ENCODE measurements at regions not wholly inside any gene's neighbourhood (a gene's known extent, or its start where the extent isn't known, plus 50 kb on each side); places are given as distances from the start of the nearest gene placed in this dataset.

GRCh38 chr3:110814170-110815007 lies 257.2 kb upstream of the NECTIN3 start:
- peak; percentile 70 for DNase-seq (ENCODE audit: low read depth)
- TF ChIP-seq CTCF (IDR thresholded peaks at IDR 0.05; ENCODE audit: control insufficient read depth, insufficient read depth, low read depth, low read length, missing control alignments) = no peak
- H3K4me3 ChIP-seq (ENCODE audit: control insufficient read depth, low read depth, low read length) = no peak overlapping the region

- peak; percentile 31 for DNase-seq (ENCODE audit: low read depth)
- no peak for TF ChIP-seq CTCF (IDR thresholded peaks at IDR 0.05; ENCODE audit: control insufficient read depth, insufficient read depth, low read depth, low read length, missing control alignments)
- H3K4me3 ChIP-seq (ENCODE audit: control insufficient read depth, low read depth, low read length) = no peak overlapping the region
Observed at GRCh38 chr3:110815008-110815583, 256.5 kb upstream of the NECTIN3 start.

GRCh38 chr3:110816008-110816407 lies 255.6 kb upstream of the NECTIN3 start:
- H3K4me3 ChIP-seq (ENCODE audit: control insufficient read depth, low read depth, low read length) = no peak overlapping the region
- TF ChIP-seq CTCF (IDR thresholded peaks at IDR 0.05; ENCODE audit: control insufficient read depth, insufficient read depth, low read depth, low read length, missing control alignments) = no peak
- DNase-seq (ENCODE audit: low read depth) = no peak

- H3K4me3 ChIP-seq (ENCODE audit: control insufficient read depth, low read depth, low read length) = no peak overlapping the region
- no peak for DNase-seq (ENCODE audit: low read depth)
- no peak for TF ChIP-seq CTCF (IDR thresholded peaks at IDR 0.05; ENCODE audit: control insufficient read depth, insufficient read depth, low read depth, low read length, missing control alignments)
Observed at GRCh38 chr3:110821586-110821985, 250.0 kb upstream of the NECTIN3 start.

GRCh38 chr3:110822971-110823370 lies 248.6 kb upstream of the NECTIN3 start:
- no peak overlapping the region for H3K4me3 ChIP-seq (ENCODE audit: control insufficient read depth, low read depth, low read length)
- TF ChIP-seq CTCF (IDR thresholded peaks at IDR 0.05; ENCODE audit: control insufficient read depth, insufficient read depth, low read depth, low read length, missing control alignments) = no peak
- no peak for DNase-seq (ENCODE audit: low read depth)

- H3K4me3 ChIP-seq (ENCODE audit: control insufficient read depth, low read depth, low read length) = no peak overlapping the region
- TF ChIP-seq CTCF (IDR thresholded peaks at IDR 0.05; ENCODE audit: control insufficient read depth, insufficient read depth, low read depth, low read length, missing control alignments) = no peak
- DNase-seq (ENCODE audit: low read depth) = no peak
Observed at GRCh38 chr3:110846971-110847370, 224.6 kb upstream of the NECTIN3 start.
